GM19467 (cell line): ENCODE measurements at regions not wholly inside any gene's neighbourhood (a gene's known extent, or its start where the extent isn't known, plus 50 kb on each side); places are given as distances from the start of the nearest gene placed in this dataset.

ENCODE experiments used
- ATAC-seq: cut with Tn5 transposase; IDR thresholded peaks from one replicate; pipeline ENCODE4 v1.9.1; 2021; ENCODE audit warnings: mild to moderate bottlenecking, moderate library complexity; ENCODE audit not compliant: unreplicated experiment

DNA sequence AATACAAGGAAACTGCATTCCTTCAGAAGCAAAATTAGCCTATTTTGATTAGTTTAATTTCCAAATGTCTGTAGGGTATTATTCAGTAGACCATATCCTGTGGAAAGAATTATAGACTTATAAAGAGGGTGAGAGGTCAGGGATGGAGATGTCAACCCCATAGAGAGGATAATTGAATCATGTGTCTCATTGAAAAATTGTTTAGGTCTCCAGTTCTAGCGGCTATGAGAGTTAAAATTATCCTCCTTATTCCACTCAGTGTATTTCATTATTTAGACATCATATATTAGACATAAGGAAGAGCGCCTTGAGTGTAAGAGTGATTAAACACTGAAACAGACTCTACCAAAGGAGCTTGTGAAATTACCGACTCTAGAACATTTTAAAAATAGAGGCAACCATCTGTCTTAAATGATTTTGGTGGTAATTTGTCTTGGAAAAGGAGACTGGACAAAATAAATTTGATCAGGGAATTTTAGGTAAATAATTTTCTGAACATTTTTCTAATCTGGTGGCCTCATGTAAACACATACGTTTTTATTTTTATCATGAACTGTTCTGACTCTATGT is 654.4 kb upstream of the TENM3 start:
- ATAC-seq = no peak

GRCh38 chr4:181592221-181592745 is 650.9 kb upstream of the TENM3 start:
- no peak for ATAC-seq

GRCh38 chr4:181593703-181594102 is 649.5 kb upstream of the TENM3 start:
- ATAC-seq = no peak

DNA sequence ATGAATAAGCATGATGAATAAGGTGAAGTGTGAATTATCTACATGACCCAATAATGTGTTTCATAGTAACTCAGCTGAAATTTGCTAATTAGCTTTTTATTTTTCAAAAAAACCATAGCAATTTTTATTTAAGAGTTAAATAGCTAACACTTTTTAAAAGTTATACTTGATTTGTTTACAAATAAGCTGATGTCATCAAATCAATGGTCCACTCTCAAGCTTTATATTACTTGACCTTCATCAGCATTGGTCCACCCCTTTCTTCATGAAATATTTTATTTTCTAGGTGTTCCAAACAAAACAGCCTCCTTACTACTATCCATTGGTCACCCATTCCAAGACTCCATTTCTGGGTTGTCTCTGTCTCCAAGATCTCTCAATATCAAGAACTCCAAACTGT is 649.0 kb upstream of the TENM3 start:
- ATAC-seq = no peak

DNA sequence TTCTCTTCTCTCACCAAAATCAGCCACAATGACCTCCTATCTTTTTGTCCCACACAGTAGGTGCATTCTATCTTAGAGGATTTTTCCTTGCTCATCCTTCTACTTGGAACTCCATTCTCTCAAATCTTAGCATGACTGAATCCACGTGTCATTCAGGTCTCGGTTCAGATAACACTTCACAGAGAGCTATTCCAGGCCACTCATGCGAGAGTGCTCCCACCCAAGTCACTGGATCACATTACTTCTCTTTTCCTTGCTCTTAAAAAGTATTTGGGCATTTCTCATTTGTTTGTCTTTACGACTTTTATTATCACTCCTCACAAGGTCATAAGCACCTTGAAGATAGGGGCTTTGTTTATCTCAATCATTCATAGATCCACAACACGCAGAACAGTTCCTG is 647.5 kb upstream of the TENM3 start:
- no peak for ATAC-seq

- no peak for ATAC-seq
Observed at GRCh38 chr4:181597766-181598165, 645.4 kb upstream of the TENM3 start.

GRCh38 chr4:181599134-181599533 is 644.1 kb upstream of the TENM3 start:
- ATAC-seq = no peak

- ATAC-seq = no peak
Observed at GRCh38 chr4:181601103-181601502, 642.1 kb upstream of the TENM3 start.

DNA sequence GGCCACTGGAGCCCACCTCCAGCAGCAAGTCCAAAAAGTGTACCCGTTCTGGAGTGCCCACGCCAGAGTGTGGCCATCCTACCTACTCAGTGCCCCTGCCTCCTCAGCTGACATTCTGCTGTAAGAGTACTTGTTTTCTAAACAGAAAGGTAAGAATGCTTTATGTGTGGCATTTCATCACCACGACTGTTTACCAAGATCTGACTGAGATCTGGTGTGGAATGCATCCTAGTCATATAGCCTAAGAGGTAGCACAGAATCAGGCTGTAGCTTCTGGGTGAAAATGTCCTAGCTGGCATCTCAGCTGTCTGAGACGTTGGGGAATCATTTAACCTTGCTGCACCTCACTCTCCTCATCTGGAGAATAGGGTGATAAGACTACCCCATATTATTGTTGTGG is 638.7 kb upstream of the TENM3 start:
- no peak for ATAC-seq

DNA sequence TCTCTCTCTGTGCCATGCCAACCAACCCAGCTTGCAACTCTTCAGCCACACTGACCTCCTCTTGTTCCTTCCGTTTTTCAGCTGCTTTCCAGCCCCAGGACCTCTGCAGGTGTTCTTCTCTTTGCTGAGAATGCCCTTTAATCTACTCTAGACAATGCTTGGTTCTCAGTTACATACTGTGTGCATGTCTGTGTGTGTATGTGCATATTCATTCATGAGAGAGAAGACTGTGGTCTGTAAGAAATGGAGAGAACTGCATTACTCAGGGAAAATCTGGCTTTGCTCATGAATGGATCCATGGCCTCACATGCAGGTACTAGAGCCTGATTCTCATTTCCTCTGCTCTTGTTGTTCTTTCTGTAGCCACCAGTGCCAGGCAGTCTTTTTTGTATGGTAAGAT is 636.9 kb upstream of the TENM3 start:
- ATAC-seq = no peak

DNA sequence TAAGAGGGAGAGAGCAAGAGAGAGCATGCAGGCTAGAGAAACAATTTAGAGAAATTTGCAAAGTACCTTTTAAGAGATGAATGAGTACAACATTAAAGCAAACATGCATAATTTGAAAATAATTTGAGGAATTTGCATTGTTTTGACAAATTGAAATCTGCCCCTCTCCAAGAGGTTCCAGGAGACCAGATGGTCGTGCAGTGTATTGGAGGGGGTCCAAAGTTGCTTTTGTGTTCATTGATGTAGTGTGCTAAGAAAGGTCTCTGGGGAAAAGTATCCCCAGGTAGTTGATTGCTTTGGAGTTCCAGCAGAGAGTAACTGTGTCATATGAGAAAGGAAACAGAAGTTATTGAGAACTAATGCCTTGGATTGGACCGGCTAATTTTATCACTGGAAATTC is 635.0 kb upstream of the TENM3 start:
- ATAC-seq = no peak

DNA sequence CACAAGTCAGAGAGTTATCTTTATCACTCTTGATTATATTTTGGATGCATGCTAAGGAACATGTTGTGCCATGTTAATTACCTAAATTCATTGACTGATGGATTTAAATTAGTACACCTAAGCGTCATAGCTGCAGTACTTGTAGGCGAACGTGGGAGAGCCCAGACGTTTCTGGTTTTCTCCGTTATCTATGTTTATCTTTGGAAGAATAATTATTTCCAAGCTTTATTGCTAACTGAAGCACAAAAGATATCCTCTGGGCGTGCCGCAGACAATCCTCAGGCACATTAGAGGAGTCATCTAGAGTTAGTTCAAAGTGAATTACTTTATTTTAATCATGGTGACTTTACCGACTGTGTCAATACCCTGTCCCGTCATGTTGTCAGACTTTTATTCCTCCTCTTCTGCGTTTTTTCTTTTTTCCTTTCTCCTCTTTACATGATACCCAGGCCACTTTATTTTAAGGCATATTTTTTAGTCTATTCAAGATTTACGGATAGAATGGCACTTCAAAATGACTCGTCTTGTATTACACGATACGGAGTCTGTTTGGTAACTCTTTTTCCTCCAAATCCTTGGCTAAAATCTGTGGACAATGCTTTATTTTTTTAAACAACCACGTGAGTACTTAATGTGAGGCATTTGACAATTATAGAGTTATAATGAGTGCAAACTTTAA is 632.0 kb upstream of the TENM3 start:
- no peak for ATAC-seq

DNA sequence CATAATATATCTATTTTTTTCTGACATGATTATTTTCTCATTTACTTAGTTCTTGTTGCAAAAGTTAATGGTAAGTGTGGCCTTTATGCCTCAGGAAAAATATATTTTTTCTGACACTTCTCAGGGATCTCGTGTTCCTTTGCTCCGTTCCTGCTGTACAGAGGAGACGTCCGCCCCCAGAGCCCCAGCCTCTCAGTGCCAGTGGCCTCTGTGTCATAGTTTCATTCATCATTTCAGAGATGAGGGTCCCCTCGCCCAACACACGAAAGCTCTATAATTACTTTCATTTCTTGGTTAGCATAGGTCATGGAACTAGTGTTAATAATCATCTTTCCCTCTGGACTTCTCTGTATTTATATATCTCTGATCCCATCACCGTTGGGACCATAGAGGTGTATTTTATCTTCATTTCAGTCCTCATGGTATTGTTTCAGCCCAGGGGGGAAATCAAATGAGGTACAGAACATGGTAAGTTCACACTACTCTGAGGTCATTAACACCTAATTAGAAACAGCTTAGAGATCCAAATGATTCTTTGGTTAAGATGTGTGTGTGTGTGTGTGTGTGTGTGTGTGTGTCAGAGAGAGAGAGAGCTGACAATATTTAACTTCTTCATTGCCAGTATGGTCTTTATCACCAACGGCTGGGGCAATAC is 631.1 kb upstream of the TENM3 start:
- ATAC-seq = no peak

- no peak for ATAC-seq
Observed at GRCh38 chr4:181613200-181613599, 630.0 kb upstream of the TENM3 start.

DNA sequence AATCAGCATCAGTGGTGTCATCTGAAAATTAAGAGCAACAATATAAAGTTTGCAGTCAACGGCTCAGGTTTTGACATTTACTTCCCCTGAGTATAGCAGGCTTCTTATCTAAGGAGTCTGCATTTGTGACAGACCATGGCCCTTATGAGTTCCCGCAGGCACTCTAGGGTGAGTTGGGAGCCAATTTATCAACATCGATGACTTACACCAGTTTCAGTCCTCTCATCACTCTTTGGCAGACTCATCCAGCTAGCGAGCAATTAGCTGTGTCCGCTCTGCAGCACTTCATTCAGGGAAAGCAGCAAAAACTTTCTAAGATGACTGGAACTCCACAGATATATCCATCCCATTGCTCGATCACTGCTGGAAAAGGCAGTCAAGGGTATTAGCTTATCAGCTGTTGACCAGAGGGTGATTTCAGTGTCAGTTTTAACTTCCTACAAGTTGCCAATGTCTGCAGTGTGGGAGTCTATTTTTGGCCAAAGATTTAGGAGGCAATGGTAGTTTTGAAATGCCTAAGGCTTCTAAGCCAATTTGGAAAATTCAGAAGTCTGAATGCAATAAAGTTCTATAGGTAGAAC is 625.1 kb upstream of the TENM3 start:
- no peak for ATAC-seq

DNA sequence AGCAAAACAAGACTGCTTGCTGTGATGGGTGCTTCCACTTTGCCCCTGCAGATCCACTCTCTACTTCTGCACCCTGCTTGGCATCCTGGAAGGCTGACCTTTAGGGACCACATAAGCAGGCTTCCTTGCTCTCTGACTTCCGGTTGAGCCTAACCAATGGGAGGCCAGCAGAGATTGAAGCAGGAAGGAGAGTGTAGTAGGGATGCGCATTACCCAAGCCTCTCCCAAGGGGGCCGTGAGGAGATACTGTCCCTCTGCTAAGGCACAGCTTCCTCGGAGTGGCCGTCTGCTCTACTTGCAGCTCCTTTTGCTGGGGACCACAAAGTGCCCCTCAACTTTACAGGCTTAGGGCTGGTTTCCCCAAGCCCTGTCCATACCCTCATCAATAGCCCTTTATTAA is 624.3 kb upstream of the TENM3 start:
- ATAC-seq = no peak

- no peak for ATAC-seq
Observed at GRCh38 chr4:181619651-181620050, 623.6 kb upstream of the TENM3 start.

GRCh38 chr4:181637186-181638105 is 605.8 kb upstream of the TENM3 start:
- no peak for ATAC-seq

DNA sequence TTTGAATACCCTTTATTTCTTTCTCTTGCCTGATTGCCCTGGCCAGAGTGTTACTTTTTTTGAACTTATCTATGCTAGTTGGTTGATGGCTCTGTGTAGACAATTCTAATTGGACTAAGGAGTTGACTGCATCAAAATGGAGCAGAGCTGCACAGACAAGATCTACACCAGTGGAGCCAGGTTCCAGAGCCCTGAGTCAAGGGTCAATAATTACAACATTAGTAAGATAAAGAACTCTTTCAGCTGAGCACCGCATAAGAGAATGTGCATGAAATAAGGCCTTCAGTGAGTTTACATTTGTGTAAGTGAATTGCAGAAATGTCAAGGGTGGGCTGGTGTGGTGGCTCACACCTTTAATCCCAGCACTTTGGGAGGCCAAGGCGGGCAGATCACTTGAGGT is 599.7 kb upstream of the TENM3 start:
- ATAC-seq = no peak

GRCh38 chr4:181645489-181645888 is 597.7 kb upstream of the TENM3 start:
- no peak for ATAC-seq

DNA sequence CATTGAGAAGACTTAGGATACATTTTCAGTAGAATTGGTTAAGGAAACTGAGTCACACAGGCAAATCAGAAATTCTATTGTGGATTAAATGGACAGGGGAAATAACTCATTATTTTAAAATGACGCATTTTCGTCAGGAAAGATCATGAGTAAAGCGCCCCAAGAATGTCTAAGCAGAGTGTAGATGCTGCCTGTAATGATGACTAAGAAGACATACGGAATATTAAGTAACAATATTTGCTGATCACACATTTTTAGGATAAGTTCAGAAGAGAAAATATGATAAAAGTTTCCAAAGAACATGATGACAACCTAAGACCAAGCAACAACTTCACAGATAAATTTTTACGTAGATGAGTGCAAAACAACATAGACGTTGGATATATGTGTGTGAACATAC is 596.3 kb upstream of the TENM3 start:
- ATAC-seq = no peak
